OCI-LY3 (cell line): ENCODE measurements at regions not wholly inside any gene's neighbourhood (a gene's known extent, or its start where the extent isn't known, plus 50 kb on each side); places are given as distances from the start of the nearest gene placed in this dataset.

Experiments used
- H2AFZ ChIP-seq: fragments of 200-600, 300-600 bp; shearing (Covaris generic); 2 replicates; pipeline ENCODE4 v1.6.0; 2014; ENCODE audit warnings: antibody characterized with exemption, low read depth, low read length
- H3K27ac ChIP-seq: fragments of 200-600, 300-600 bp; sonication (generic); 2 replicates; pipeline ENCODE4 v1.5.1; 2014; ENCODE audit warnings: mild to moderate bottlenecking, low read length, moderate library complexity, mixed read lengths
- H3K27me3 ChIP-seq: fragments of 200-600, 300-600 bp; sonication (generic); 2 replicates; pipeline ENCODE4 v1.6.1; 2014; ENCODE audit warnings: low read depth, low read length, mixed read lengths
- H3K36me3 ChIP-seq: fragments of 200-600, 300-600 bp; sonication (generic); replicated peaks from 2 replicates; pipeline ENCODE3; 2014; ENCODE audit warnings: low read depth, low read length, mixed read lengths
- H3K4me1 ChIP-seq: fragments of 300-600, 200-600 bp; sonication (generic); 2 replicates; pipeline ENCODE4 v1.6.1; 2014; ENCODE audit warnings: low read length, mixed read lengths
- H3K4me2 ChIP-seq: fragments of 200-600, 300-600 bp; sonication (generic); 2 replicates; pipeline ENCODE4 v1.6.1; 2014; ENCODE audit warnings: low read length, mixed read lengths
- H3K4me3 ChIP-seq: fragments of 300-600, 200-600 bp; sonication (generic); 2 replicates; pipeline ENCODE4 v1.5.1; 2014; ENCODE audit warnings: antibody characterized with exemption, mild to moderate bottlenecking, low read length, moderate library complexity
- H3K79me2 ChIP-seq: fragments of 300-600, 200-600 bp; shearing (Covaris generic); 2 replicates; pipeline ENCODE4 v1.6.1; 2014; ENCODE audit warnings: mild to moderate bottlenecking, low read length, mixed read lengths
- H3K9ac ChIP-seq: fragments of 300-600, 200-600 bp; shearing (Covaris generic); 2 replicates; pipeline ENCODE4 v1.6.0; 2014; ENCODE audit warnings: mild to moderate bottlenecking, low read length, moderate library complexity
- H3K9me3 ChIP-seq: fragments of 200-600, 300-600 bp; shearing (Covaris generic); 2 replicates; pipeline ENCODE4 v1.6.1; 2014; ENCODE audit warnings: low read length, mixed read lengths; ENCODE audit not compliant: insufficient read depth
- H4K20me1 ChIP-seq: fragments of 200-600, 300-600 bp; sonication (generic); 2 replicates; pipeline ENCODE4 v1.6.1; 2016; ENCODE audit warnings: low read length, mixed read lengths; ENCODE audit not compliant: insufficient read depth
- CTCF ChIP-seq: fragments of 200-600, 300-600 bp; sonication (generic); IDR thresholded peaks from 2 replicates; pipeline ENCODE4 v1.5.1; 2014; ENCODE audit warnings: antibody characterized with exemption, low read length, low read depth
- EZH2phosphoT487 ChIP-seq: fragments of 200-600 bp; shearing (Covaris generic); IDR thresholded peaks from 2 replicates; pipeline ENCODE4 v1.6.1; 2018; ENCODE audit warnings: antibody characterized with exemption, mixed run types, low read depth

- no peaks in the 10 kb centered on the region for H4K20me1 ChIP-seq
- H3K36me3 ChIP-seq, result no peaks in the 10 kb centered on the region
- no peak for TF ChIP-seq EZH2phosphoT487
- no peak for TF ChIP-seq CTCF
- no peaks in the 10 kb centered on the region for H3K79me2 ChIP-seq
- no peak overlapping the region for H2AFZ ChIP-seq
- H3K4me2 ChIP-seq, result no peak overlapping the region
- H3K9me3 ChIP-seq, result no peaks in the 10 kb centered on the region
- no peak overlapping the region for H3K4me3 ChIP-seq
- H3K27me3 ChIP-seq, result no peaks in the 10 kb centered on the region
- H3K9ac ChIP-seq, result no peak overlapping the region
- no peak overlapping the region for H3K27ac ChIP-seq
- H3K4me1 ChIP-seq, result no peaks in the 10 kb centered on the region
Measured at GRCh38 chrX:14266705-14267104, 237.0 kb upstream of the GEMIN8 start.

- Histone ChIP-seq H3K4me2 (no peak overlapping the region), H3K4me3 (no peak overlapping the region), H3K79me2 (no peaks in the 10 kb centered on the region), H3K9ac (no peak overlapping the region), H3K4me1 (no peaks in the 10 kb centered on the region), H2AFZ (no peak overlapping the region), H3K27me3 (no peaks in the 10 kb centered on the region), H3K36me3 (no peaks in the 10 kb centered on the region), H3K9me3 (no peaks in the 10 kb centered on the region), H4K20me1 (no peaks in the 10 kb centered on the region), H3K27ac (no peak overlapping the region)
- TF ChIP-seq CTCF (no peak), EZH2phosphoT487 (no peak)
Measured at GRCh38 chrX:14243823-14244222, 214.1 kb upstream of the GEMIN8 start.

- H3K79me2 ChIP-seq, result no peaks in the 10 kb centered on the region
- no peak overlapping the region for H3K4me2 ChIP-seq
- H3K27ac ChIP-seq, result no peak overlapping the region
- H3K4me3 ChIP-seq, result no peak overlapping the region
- no peaks in the 10 kb centered on the region for H4K20me1 ChIP-seq
- H3K9me3 ChIP-seq, result no peaks in the 10 kb centered on the region
- TF ChIP-seq CTCF, result no peak
- no peak for TF ChIP-seq EZH2phosphoT487
- no peak overlapping the region for H2AFZ ChIP-seq
- H3K36me3 ChIP-seq, result no peaks in the 10 kb centered on the region
- H3K4me1 ChIP-seq, result no peaks in the 10 kb centered on the region
- H3K9ac ChIP-seq, result no peak overlapping the region
- H3K27me3 ChIP-seq, result no peaks in the 10 kb centered on the region
Measured at GRCh38 chrX:14235004-14235403, 205.3 kb upstream of the GEMIN8 start.

- H3K9ac ChIP-seq, result no peak overlapping the region
- H4K20me1 ChIP-seq, result no peaks in the 10 kb centered on the region
- TF ChIP-seq EZH2phosphoT487, result no peak
- TF ChIP-seq CTCF, result no peak
- no peaks in the 10 kb centered on the region for H3K36me3 ChIP-seq
- no peak overlapping the region for H2AFZ ChIP-seq
- no peaks in the 10 kb centered on the region for H3K4me1 ChIP-seq
- H3K4me3 ChIP-seq, result no peak overlapping the region
- H3K79me2 ChIP-seq, result no peaks in the 10 kb centered on the region
- H3K27ac ChIP-seq, result no peak overlapping the region
- no peaks in the 10 kb centered on the region for H3K27me3 ChIP-seq
- H3K9me3 ChIP-seq, result no peaks in the 10 kb centered on the region
- H3K4me2 ChIP-seq, result no peak overlapping the region
Measured at GRCh38 chrX:14232688-14233087, 203.0 kb upstream of the GEMIN8 start.
